KMS-11 (cell line): ENCODE measurements at regions not wholly inside any gene's neighbourhood (a gene's known extent, or its start where the extent isn't known, plus 50 kb on each side); places are given as distances from the start of the nearest gene placed in this dataset.

ENCODE experiments used
- H2AFZ ChIP-seq: fragments of 200-600 bp; sonication (generic); 2 replicates; pipeline ENCODE4 v1.6.1; 2016; ENCODE audit warnings: antibody characterized with exemption, mixed run types, low read depth
- H3K27ac ChIP-seq: fragments of 200-600 bp; sonication (generic); 2 replicates; pipeline ENCODE4 v1.6.1; 2016; ENCODE audit warnings: mild to moderate bottlenecking, mixed run types
- H3K27me3 ChIP-seq: fragments of 200-600 bp; sonication (generic); 2 replicates; pipeline ENCODE4 v1.6.1; 2017; ENCODE audit warnings: mild to moderate bottlenecking, low read depth, mixed run types, moderate library complexity; ENCODE audit not compliant: insufficient read depth
- H3K36me3 ChIP-seq: fragments of 200-600 bp; sonication (generic); 2 replicates; pipeline ENCODE4 v1.6.1; 2017; ENCODE audit warnings: mild to moderate bottlenecking, mixed run types; ENCODE audit not compliant: insufficient read depth
- H3K4me1 ChIP-seq: fragments of 200-600 bp; sonication (generic); 2 replicates; pipeline ENCODE4 v1.6.1; 2016; ENCODE audit warnings: mild to moderate bottlenecking, low read depth, mixed run types; ENCODE audit not compliant: poor library complexity, severe bottlenecking
- H3K4me2 ChIP-seq: fragments of 200-600 bp; sonication (generic); 2 replicates; pipeline ENCODE4 v1.7.0; 2016; ENCODE audit warnings: mild to moderate bottlenecking, mixed run types
- H3K4me3 ChIP-seq: fragments of 200-600 bp; sonication (generic); IDR thresholded peaks from 2 replicates; pipeline ENCODE4 v1.6.1; 2017; ENCODE audit warnings: low read depth, low read length, mixed read lengths; ENCODE audit not compliant: insufficient read depth
- H3K79me2 ChIP-seq: fragments of 200-600 bp; sonication (generic); 2 replicates; pipeline ENCODE4 v1.6.1; 2016; ENCODE audit warnings: low read depth, mixed run types; ENCODE audit not compliant: insufficient read depth
- H3K9ac ChIP-seq: fragments of 200-600 bp; sonication (generic); 2 replicates; pipeline ENCODE4 v1.6.1; 2016; ENCODE audit warnings: mild to moderate bottlenecking, mixed run types
- H4K20me1 ChIP-seq: fragments of 200-600 bp; sonication (generic); 2 replicates; pipeline ENCODE4 v1.6.1; 2016; ENCODE audit warnings: mild to moderate bottlenecking, mixed run types; ENCODE audit not compliant: insufficient read depth
- TF ChIP-seq, protein P1 (sequence below): fragments of 200-600 bp; sonication (generic); conservative IDR thresholded peaks from 2 replicates; pipeline ENCODE4 v1.6.1; 2017; ENCODE audit warnings: low read depth, mild to moderate bottlenecking, antibody characterized with exemption, low read length, moderate library complexity, mixed read lengths

DNA sequence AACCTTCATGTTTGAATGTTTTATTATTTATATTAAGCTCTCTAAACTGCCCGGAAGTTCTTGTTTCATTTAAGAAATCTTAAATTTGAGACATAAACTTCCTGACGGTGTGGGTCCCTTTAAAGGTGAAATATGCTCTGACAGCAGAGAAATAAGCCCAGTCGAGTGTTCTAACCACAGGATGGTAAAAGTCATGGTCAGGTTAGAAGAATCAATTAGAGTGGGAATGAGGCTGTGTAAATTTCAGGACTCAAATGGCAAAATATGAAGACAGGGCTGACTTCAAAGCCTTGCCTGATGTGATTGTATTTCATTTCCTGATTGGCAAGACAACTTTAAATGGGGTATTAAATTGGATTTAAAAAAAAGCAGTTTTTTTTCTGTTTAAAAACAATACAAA is 432.9 kb upstream of the BRINP1 start:
- no peak overlapping the region for H2AFZ ChIP-seq
- no peak overlapping the region for H3K27ac ChIP-seq
- H3K4me1 ChIP-seq, result no peaks in the 10 kb centered on the region
- no peaks in the 10 kb centered on the region for H3K36me3 ChIP-seq
- H3K4me3 ChIP-seq, result no peak overlapping the region
- H3K27me3 ChIP-seq, result no peaks in the 10 kb centered on the region
- TF ChIP-seq, protein P1, sequence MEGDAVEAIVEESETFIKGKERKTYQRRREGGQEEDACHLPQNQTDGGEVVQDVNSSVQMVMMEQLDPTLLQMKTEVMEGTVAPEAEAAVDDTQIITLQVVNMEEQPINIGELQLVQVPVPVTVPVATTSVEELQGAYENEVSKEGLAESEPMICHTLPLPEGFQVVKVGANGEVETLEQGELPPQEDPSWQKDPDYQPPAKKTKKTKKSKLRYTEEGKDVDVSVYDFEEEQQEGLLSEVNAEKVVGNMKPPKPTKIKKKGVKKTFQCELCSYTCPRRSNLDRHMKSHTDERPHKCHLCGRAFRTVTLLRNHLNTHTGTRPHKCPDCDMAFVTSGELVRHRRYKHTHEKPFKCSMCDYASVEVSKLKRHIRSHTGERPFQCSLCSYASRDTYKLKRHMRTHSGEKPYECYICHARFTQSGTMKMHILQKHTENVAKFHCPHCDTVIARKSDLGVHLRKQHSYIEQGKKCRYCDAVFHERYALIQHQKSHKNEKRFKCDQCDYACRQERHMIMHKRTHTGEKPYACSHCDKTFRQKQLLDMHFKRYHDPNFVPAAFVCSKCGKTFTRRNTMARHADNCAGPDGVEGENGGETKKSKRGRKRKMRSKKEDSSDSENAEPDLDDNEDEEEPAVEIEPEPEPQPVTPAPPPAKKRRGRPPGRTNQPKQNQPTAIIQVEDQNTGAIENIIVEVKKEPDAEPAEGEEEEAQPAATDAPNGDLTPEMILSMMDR, result no peak
- no peak overlapping the region for H3K4me2 ChIP-seq
- H3K79me2 ChIP-seq, result no peaks in the 10 kb centered on the region
- H3K9ac ChIP-seq, result no peak overlapping the region
- no peaks in the 10 kb centered on the region for H4K20me1 ChIP-seq

DNA sequence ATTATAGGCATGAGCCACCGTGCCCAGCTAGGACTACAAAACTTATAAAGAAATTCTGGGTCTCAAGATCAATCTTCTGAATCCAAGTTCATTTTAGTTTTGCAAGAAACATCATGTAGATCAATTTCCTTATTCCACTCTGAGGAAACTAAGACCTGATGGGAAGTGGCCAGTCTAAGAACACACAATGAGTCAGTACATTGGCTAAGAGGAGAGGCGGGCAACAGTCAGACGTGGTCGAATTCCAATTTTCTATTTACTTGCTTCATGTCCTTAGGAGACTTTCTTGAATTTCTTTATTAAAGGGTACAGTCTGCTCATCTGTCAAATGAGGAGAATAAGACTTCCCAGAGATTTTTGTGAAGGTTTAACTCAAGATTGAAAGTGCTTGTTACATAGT is 432.1 kb upstream of the BRINP1 start:
- Histone ChIP-seq H3K9ac (no peak overlapping the region), H3K4me3 (no peak overlapping the region), H3K27ac (no peak overlapping the region), H2AFZ (no peak overlapping the region), H3K36me3 (no peaks in the 10 kb centered on the region), H3K4me2 (no peak overlapping the region), H3K79me2 (no peaks in the 10 kb centered on the region), H3K27me3 (no peaks in the 10 kb centered on the region), H3K4me1 (no peaks in the 10 kb centered on the region), H4K20me1 (no peaks in the 10 kb centered on the region)
- TF ChIP-seq, protein P1, result no peak

DNA sequence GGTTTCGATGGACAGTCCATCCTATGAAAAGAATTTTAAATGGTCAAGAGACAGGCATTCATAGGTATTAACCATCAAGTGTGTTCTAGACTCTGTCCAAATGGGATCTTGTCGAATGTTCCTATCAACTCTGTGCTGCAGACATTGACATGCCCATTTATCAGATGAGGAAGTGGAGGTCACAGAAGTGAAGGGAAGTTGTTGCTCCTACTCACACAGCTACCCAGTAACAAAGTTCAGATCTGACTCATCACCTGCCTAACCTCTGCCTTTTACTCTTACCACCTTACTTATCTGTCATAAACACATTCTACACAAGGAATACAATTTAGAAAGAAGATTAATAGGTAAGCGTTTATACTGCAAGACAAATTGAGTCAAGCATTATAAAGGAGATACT is 426.2 kb upstream of the BRINP1 start:
- H3K4me3 ChIP-seq, result no peak overlapping the region
- no peaks in the 10 kb centered on the region for H3K27me3 ChIP-seq
- no peaks in the 10 kb centered on the region for H3K36me3 ChIP-seq
- no peaks in the 10 kb centered on the region for H3K4me1 ChIP-seq
- H3K79me2 ChIP-seq, result no peaks in the 10 kb centered on the region
- TF ChIP-seq, protein P1, result no peak
- no peak overlapping the region for H3K4me2 ChIP-seq
- H3K9ac ChIP-seq, result no peak overlapping the region
- no peak overlapping the region for H2AFZ ChIP-seq
- no peaks in the 10 kb centered on the region for H4K20me1 ChIP-seq
- H3K27ac ChIP-seq, result no peak overlapping the region

DNA sequence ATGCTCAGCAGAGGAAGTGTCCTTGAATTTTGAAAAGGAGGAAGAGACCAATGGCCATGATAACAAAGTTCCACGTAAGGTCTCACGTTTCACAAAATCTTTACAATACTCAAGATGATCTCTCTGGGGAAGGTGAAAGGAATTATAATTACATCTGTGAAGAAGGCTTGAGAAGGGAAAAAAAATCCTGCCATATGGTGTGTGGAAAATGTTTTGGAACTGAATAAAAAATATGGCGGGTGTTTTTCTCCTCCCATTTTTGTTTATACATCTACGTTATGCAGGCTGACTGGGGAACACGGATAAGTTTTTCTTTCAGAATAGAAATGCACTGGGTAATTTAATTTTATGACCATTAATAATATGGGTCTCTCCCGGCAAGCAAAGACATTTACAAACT is 425.6 kb upstream of the BRINP1 start:
- Histone ChIP-seq H3K27me3 (no peaks in the 10 kb centered on the region), H3K27ac (no peak overlapping the region), H3K4me3 (no peak overlapping the region), H3K79me2 (no peaks in the 10 kb centered on the region), H3K4me1 (no peaks in the 10 kb centered on the region), H2AFZ (no peak overlapping the region), H3K4me2 (no peak overlapping the region), H3K9ac (no peak overlapping the region), H4K20me1 (no peaks in the 10 kb centered on the region), H3K36me3 (no peaks in the 10 kb centered on the region)
- TF ChIP-seq, protein P1, result no peak

DNA sequence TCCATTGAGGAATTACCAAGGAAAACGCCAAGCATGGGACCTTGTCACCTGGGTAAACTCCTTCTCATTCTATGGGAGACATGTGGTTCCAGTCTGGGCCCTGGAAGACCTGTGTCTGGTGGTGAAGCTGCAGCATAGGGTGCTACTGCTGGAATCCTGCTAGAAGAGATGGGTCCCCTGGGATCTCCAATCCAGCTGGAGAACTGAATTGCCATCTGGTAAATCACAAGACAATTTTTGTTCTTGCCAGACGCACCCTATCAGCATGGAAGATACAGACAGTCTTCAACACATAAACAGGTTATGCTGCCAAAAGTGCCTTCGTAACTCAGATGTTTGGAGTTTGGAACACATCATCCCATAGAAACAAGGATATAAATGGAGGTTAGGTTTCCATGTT is 424.0 kb upstream of the BRINP1 start:
- TF ChIP-seq, protein P1, result no peak
- Histone ChIP-seq H4K20me1 (no peaks in the 10 kb centered on the region), H3K4me3 (no peak overlapping the region), H3K9ac (no peak overlapping the region), H2AFZ (no peak overlapping the region), H3K36me3 (no peaks in the 10 kb centered on the region), H3K4me1 (no peaks in the 10 kb centered on the region), H3K27ac (no peak overlapping the region), H3K4me2 (no peak overlapping the region), H3K27me3 (no peaks in the 10 kb centered on the region), H3K79me2 (no peaks in the 10 kb centered on the region)
